GM11168 (cell line): ENCODE measurements at regions not wholly inside any gene's neighbourhood (a gene's known extent, or its start where the extent isn't known, plus 50 kb on each side); places are given as distances from the start of the nearest gene placed in this dataset.

Experiments used
- in situ Hi-C: fragments of 300-500 bp; cut with MboI; formaldehyde crosslinking; loops from one replicate; pipeline ENCODE4 v1.12.0; 2022; ENCODE audit warnings: low sequenced_read_pairs; ENCODE audit not compliant: unreplicated experiment

- in situ Hi-C loops, result no loop called here
These were observed 344.4 kb downstream of the RND3 start for GRCh38 chr2:150143087-150143536.

- in situ Hi-C loops, result no loop called here
These were observed 344.9 kb downstream of the RND3 start for GRCh38 chr2:150142561-150142960.

- in situ Hi-C loops, result no loop called here
These were observed 346.1 kb downstream of the RND3 start for GRCh38 chr2:150141226-150142001.

GRCh38 chr2:150140777-150141176 lies 346.7 kb downstream of the RND3 start:
- in situ Hi-C loops, result no loop called here

GRCh38 chr2:150138587-150138986 lies 348.9 kb downstream of the RND3 start:
- in situ Hi-C loops, result no loop called here

- in situ Hi-C loops, result no loop called here
These were observed 350.0 kb downstream of the RND3 start for GRCh38 chr2:150137338-150138069.

- in situ Hi-C loops, result no loop called here
These were observed 350.6 kb downstream of the RND3 start for GRCh38 chr2:150136893-150137292.

GRCh38 chr2:150136401-150136800 lies 351.1 kb downstream of the RND3 start:
- in situ Hi-C loops, result no loop called here

- in situ Hi-C loops, result no loop called here
These were observed 352.1 kb downstream of the RND3 start for GRCh38 chr2:150135223-150135883.

- in situ Hi-C loops, result no loop called here
These were observed 353.1 kb downstream of the RND3 start for GRCh38 chr2:150134223-150134857.

GRCh38 chr2:150133623-150134022 lies 353.8 kb downstream of the RND3 start:
- in situ Hi-C loops, result no loop called here

- in situ Hi-C loops, result no loop called here
These were observed 357.4 kb downstream of the RND3 start for GRCh38 chr2:150129921-150130575.

GRCh38 chr2:150127995-150128394 lies 359.5 kb downstream of the RND3 start:
- in situ Hi-C loops, result no loop called here

GRCh38 chr2:150127346-150127990 lies 360.0 kb downstream of the RND3 start:
- in situ Hi-C loops, result no loop called here

- in situ Hi-C loops, result no loop called here
These were observed 360.6 kb downstream of the RND3 start for GRCh38 chr2:150126839-150127238.

- in situ Hi-C loops, result no loop called here
These were observed 361.2 kb downstream of the RND3 start for GRCh38 chr2:150126143-150126740.

- in situ Hi-C loops, result no loop called here
These were observed 361.8 kb downstream of the RND3 start for GRCh38 chr2:150125708-150126107.

GRCh38 chr2:150125188-150125587 lies 362.3 kb downstream of the RND3 start:
- in situ Hi-C loops, result no loop called here

GRCh38 chr2:150124739-150125138 lies 362.7 kb downstream of the RND3 start:
- in situ Hi-C loops, result loop anchor here (25.0 kb wide), 1 partner anchor 488 kb away; no protein-coding TSS in a partner anchor
